B cell (primary cell): ENCODE measurements at regions not wholly inside any gene's neighbourhood (a gene's known extent, or its start where the extent isn't known, plus 50 kb on each side); places are given as distances from the start of the nearest gene placed in this dataset.

Source experiments
- CTCF ChIP-seq: fragments of 200-600 bp; IDR thresholded peaks from one replicate; pipeline ENCODE4 v1.8.0; 2022; ENCODE audit warnings: antibody characterized with exemption, mild to moderate bottlenecking
- EZH2 ChIP-seq: IDR thresholded peaks from 2 replicates; pipeline ENCODE4 v1.6.1; 2012; ENCODE audit warnings: borderline replicate concordance, low read depth, mild to moderate bottlenecking, moderate library complexity, low read length; ENCODE audit not compliant: insufficient read depth, poor library complexity, severe bottlenecking

GRCh38 chr14:97299661-97300060, 502.5 kb downstream of the VRK1 start:
- TF ChIP-seq CTCF (no peak), EZH2 (no peak)
